WTC11 (cell line): ENCODE measurements at regions not wholly inside any gene's neighbourhood (a gene's known extent, or its start where the extent isn't known, plus 50 kb on each side); places are given as distances from the start of the nearest gene placed in this dataset.

Source experiments
- ATAC-seq: fragments of 200-7000 bp; cut with Tn5 transposase; 2 replicates; pipeline ENCODE4 v1.10.0; 2021; ENCODE audit warnings: mild to moderate bottlenecking, moderate library complexity
- CTCF ChIA-PET: fragments of 300-600 bp; sonication (Branson Sonifier 250); formaldehyde crosslinking; loops from one replicate; lab custom pipeline; 2021; ENCODE audit warnings: antibody characterized with exemption; lab: Charles Lee
- POLR2A ChIA-PET: fragments of 350-600 bp; sonication (Branson Sonifier 250); formaldehyde crosslinking; loops from one replicate; lab custom pipeline; 2021; ENCODE audit warnings: antibody characterized with exemption; lab: Charles Lee
- DNase-seq: peaks from one replicate; pipeline ENCODE4 v3.0.0; 2021; ENCODE audit warnings: low spot score
- H3K27ac Mint-ChIP-seq: 2 replicates; pipeline ENCODE4 v1.8.0; 2021; ENCODE audit warnings: mixed read lengths
- H3K27me3 Mint-ChIP-seq: 2 replicates; pipeline ENCODE4 v1.8.0; 2021; ENCODE audit warnings: low read depth, mild to moderate bottlenecking, moderate library complexity, mixed read lengths
- H3K36me3 Mint-ChIP-seq: 2 replicates; pipeline ENCODE4 v1.8.0; 2021; ENCODE audit warnings: mixed read lengths
- H3K4me1 Mint-ChIP-seq: 2 replicates; pipeline ENCODE4 v1.8.0; 2022; ENCODE audit warnings: mixed read lengths
- H3K4me3 Mint-ChIP-seq: 2 replicates; pipeline ENCODE4 v1.8.0; 2021; ENCODE audit warnings: mild to moderate bottlenecking, moderate library complexity, mixed read lengths
- H3K9me3 Mint-ChIP-seq: 2 replicates; pipeline ENCODE4 v1.8.0; 2021; ENCODE audit warnings: mixed read lengths
- CTCF ChIP-seq: fragments of 200-600 bp; IDR thresholded peaks from 2 replicates; pipeline ENCODE4 v1.8.0; 2022; ENCODE audit warnings: antibody characterized with exemption
- E2F1 ChIP-seq: sonication (generic); formaldehyde crosslinking; IDR thresholded peaks from 2 replicates; pipeline ENCODE4 v1.8.0; 2022; ENCODE audit warnings: mild to moderate bottlenecking, missing genetic modification reagents
- E2F4 ChIP-seq: sonication (generic); formaldehyde crosslinking; IDR thresholded peaks from 2 replicates; pipeline ENCODE4 v1.8.1; 2022; ENCODE audit warnings: low read depth, mild to moderate bottlenecking, moderate library complexity, missing genetic modification reagents, borderline replicate concordance
- ELF4 ChIP-seq: sonication (generic); formaldehyde crosslinking; IDR thresholded peaks from 2 replicates; pipeline ENCODE4 v1.8.1; 2022; ENCODE audit warnings: low read depth, mild to moderate bottlenecking, moderate library complexity, missing genetic modification reagents
- ESRRA ChIP-seq: sonication (generic); formaldehyde crosslinking; IDR thresholded peaks from 2 replicates; pipeline ENCODE4 v1.8.1; 2022; ENCODE audit warnings: mild to moderate bottlenecking, missing genetic modification reagents, borderline replicate concordance
- HMGA2 ChIP-seq: fragments of 250-450 bp; sonication (Bioruptor Pico); IDR thresholded peaks from 2 replicates; pipeline ENCODE4 v1.4.0; 2021; ENCODE audit warnings: mild to moderate bottlenecking, moderate library complexity
- HMGXB4 ChIP-seq: sonication (generic); formaldehyde crosslinking; IDR thresholded peaks from 2 replicates; pipeline ENCODE4 v1.8.1; 2023; ENCODE audit warnings: mild to moderate bottlenecking, moderate library complexity, missing genetic modification reagents
- IRF1 ChIP-seq: sonication (generic); formaldehyde crosslinking; IDR thresholded peaks from 2 replicates; pipeline ENCODE4 v1.8.0; 2023; ENCODE audit warnings: missing genetic modification reagents
- KAT7 ChIP-seq: sonication (generic); formaldehyde crosslinking; IDR thresholded peaks from 2 replicates; pipeline ENCODE4 v1.8.1; 2023; ENCODE audit warnings: missing genetic modification reagents, mild to moderate bottlenecking, borderline replicate concordance
- NR1H2 ChIP-seq: sonication (generic); formaldehyde crosslinking; IDR thresholded peaks from 2 replicates; pipeline ENCODE4 v1.9.0; 2021; ENCODE audit warnings: mild to moderate bottlenecking, moderate library complexity, missing genetic modification reagents
- NR2C2 ChIP-seq: sonication (generic); formaldehyde crosslinking; IDR thresholded peaks from 2 replicates; pipeline ENCODE4 v1.8.0; 2022; ENCODE audit warnings: mild to moderate bottlenecking, missing genetic modification reagents
- PRDM15 ChIP-seq: sonication (generic); formaldehyde crosslinking; IDR thresholded peaks from 2 replicates; pipeline ENCODE4 v1.8.0; 2022; ENCODE audit warnings: missing genetic modification reagents
- PRRX2 ChIP-seq: fragments of 250-450 bp; sonication (Bioruptor Pico); IDR thresholded peaks from 2 replicates; pipeline ENCODE4 v1.8.0; 2021; ENCODE audit warnings: mild to moderate bottlenecking
- SMAD3 ChIP-seq: sonication (generic); formaldehyde crosslinking; IDR thresholded peaks from 2 replicates; pipeline ENCODE4 v1.8.0; 2022; ENCODE audit warnings: missing genetic modification reagents, mild to moderate bottlenecking, borderline replicate concordance
- ZBTB21 ChIP-seq: sonication (generic); formaldehyde crosslinking; IDR thresholded peaks from 2 replicates; pipeline ENCODE4 v1.8.1; 2023; ENCODE audit warnings: mild to moderate bottlenecking, missing genetic modification reagents, borderline replicate concordance
- ZMAT4 ChIP-seq: fragments of 250-450 bp; sonication (Bioruptor Pico); IDR thresholded peaks from 2 replicates; pipeline ENCODE4 v1.9.0; 2021; ENCODE audit warnings: mild to moderate bottlenecking
- ZNF263 ChIP-seq: sonication (generic); formaldehyde crosslinking; IDR thresholded peaks from 2 replicates; pipeline ENCODE4 v1.8.1; 2022; ENCODE audit warnings: low read depth, mild to moderate bottlenecking, moderate library complexity, missing genetic modification reagents
- ZNF281 ChIP-seq: sonication (generic); formaldehyde crosslinking; IDR thresholded peaks from 2 replicates; pipeline ENCODE4 v1.8.0; 2023; ENCODE audit warnings: mild to moderate bottlenecking, missing genetic modification reagents
- ZNF396 ChIP-seq: fragments of 250-450 bp; sonication (Bioruptor Pico); IDR thresholded peaks from 2 replicates; pipeline ENCODE4 v1.8.0; 2021; ENCODE audit warnings: mild to moderate bottlenecking, moderate library complexity, borderline replicate concordance

GRCh38 chr5:35438786-35439185 lies 178.9 kb upstream of the SPEF2 start:
- CTCF ChIA-PET, result no interaction called here
- TF ChIP-seq NR1H2, result no peak
- no peak for TF ChIP-seq CTCF
- TF ChIP-seq ZBTB21 (CRISPR knock-in tag), result no peak
- no peak for TF ChIP-seq HMGA2 (CRISPR knock-in tag)
- TF ChIP-seq KAT7 (CRISPR knock-in tag), result no peak
- TF ChIP-seq ZMAT4 (CRISPR knock-in tag), result no peak
- TF ChIP-seq ESRRA (CRISPR knock-in tag), result no peak
- no peak for TF ChIP-seq NR2C2 (CRISPR knock-in tag)
- TF ChIP-seq, all 79 proteins: peak for 0
- H3K27me3 Mint-ChIP-seq, result no peaks in the 10 kb centered on the region
- H3K27ac Mint-ChIP-seq, result no peak overlapping the region
- H3K4me3 Mint-ChIP-seq, result no peak overlapping the region
- H3K36me3 Mint-ChIP-seq, result no peaks in the 10 kb centered on the region
- POLR2A ChIA-PET, result no interaction called here
- ATAC-seq (no peak), DNase-seq (no peak)
- no peaks in the 10 kb centered on the region for H3K9me3 Mint-ChIP-seq
- no peaks in the 10 kb centered on the region for H3K4me1 Mint-ChIP-seq

- ChIA-PET POLR2A (no interaction called here), CTCF (no interaction called here)
- DNase-seq (no peak), ATAC-seq (no peak)
- H3K9me3 Mint-ChIP-seq, result no peaks in the 10 kb centered on the region
- H3K27me3 Mint-ChIP-seq, result no peaks in the 10 kb centered on the region
- H3K27ac Mint-ChIP-seq, result no peak overlapping the region
- no peaks in the 10 kb centered on the region for H3K36me3 Mint-ChIP-seq
- no peak overlapping the region for H3K4me3 Mint-ChIP-seq
- no peaks in the 10 kb centered on the region for H3K4me1 Mint-ChIP-seq
- TF ChIP-seq SMAD3 (CRISPR knock-in tag), result no peak
- no peak for TF ChIP-seq ZMAT4 (CRISPR knock-in tag)
- no peak for TF ChIP-seq IRF1
- no peak for TF ChIP-seq E2F1 (CRISPR knock-in tag)
- no peak for TF ChIP-seq ELF4 (CRISPR knock-in tag)
- TF ChIP-seq ZNF263 (CRISPR knock-in tag), result no peak
- no peak for TF ChIP-seq ZNF396 (CRISPR knock-in tag)
- TF ChIP-seq E2F4 (CRISPR knock-in tag), result no peak
- no peak for TF ChIP-seq PRDM15
- no peak for TF ChIP-seq PRRX2 (CRISPR knock-in tag)
- no peak for TF ChIP-seq ZNF281 (CRISPR knock-in tag)
- TF ChIP-seq HMGXB4, result no peak
These were observed 179.4 kb upstream of the SPEF2 start for GRCh38 chr5:35438288-35438687.
